ENCODE measurements at regions not wholly inside any gene's neighbourhood (a gene's known extent, or its start where the extent isn't known, plus 50 kb on each side); places are given as distances from the start of the nearest gene placed in this dataset.
"Not testable (repeated sequence)": the region's sequence is repeated elsewhere in the genome, so short reads cannot be mapped to it uniquely, and the experiment has no call there.

- intact Hi-C loops (cut with DNase I): no loop called here
- no peak overlapping the region for H3K27ac ChIP-seq
- ATAC-seq (no peak), DNase-seq (no peak)
- no peaks in the 10 kb centered on the region for H3K36me3 ChIP-seq (replicated peaks in 1 of 2; ENCODE audit: insufficient read depth in 1 of 2, low read depth in 2 of 2)
- no peaks in the 10 kb centered on the region for H3K9me3 ChIP-seq
- no peak for TF ChIP-seq POLR2A (IDR thresholded peaks at IDR 0.05)
- TF ChIP-seq, protein P1, sequence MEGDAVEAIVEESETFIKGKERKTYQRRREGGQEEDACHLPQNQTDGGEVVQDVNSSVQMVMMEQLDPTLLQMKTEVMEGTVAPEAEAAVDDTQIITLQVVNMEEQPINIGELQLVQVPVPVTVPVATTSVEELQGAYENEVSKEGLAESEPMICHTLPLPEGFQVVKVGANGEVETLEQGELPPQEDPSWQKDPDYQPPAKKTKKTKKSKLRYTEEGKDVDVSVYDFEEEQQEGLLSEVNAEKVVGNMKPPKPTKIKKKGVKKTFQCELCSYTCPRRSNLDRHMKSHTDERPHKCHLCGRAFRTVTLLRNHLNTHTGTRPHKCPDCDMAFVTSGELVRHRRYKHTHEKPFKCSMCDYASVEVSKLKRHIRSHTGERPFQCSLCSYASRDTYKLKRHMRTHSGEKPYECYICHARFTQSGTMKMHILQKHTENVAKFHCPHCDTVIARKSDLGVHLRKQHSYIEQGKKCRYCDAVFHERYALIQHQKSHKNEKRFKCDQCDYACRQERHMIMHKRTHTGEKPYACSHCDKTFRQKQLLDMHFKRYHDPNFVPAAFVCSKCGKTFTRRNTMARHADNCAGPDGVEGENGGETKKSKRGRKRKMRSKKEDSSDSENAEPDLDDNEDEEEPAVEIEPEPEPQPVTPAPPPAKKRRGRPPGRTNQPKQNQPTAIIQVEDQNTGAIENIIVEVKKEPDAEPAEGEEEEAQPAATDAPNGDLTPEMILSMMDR (IDR thresholded peaks at IDR 0.05): no peak
- 50 to 56% methylated on average over 2 of the region's 2 CpGs for WGBS, 2 donors
- no peaks in the 10 kb centered on the region for H3K4me1 ChIP-seq
- no peak overlapping the region for H3K4me3 ChIP-seq
- no peaks in the 10 kb centered on the region for H3K27me3 ChIP-seq
Observed at GRCh38 chr6:98054453-98054852, 771.4 kb upstream of the MMS22L start.

GRCh38 chr6:98056955-98057354 is 773.9 kb upstream of the MMS22L start:
- DNase-seq: no peak
- TF ChIP-seq POLR2A (IDR thresholded peaks at IDR 0.05): no peak
- TF ChIP-seq, protein P1 (IDR thresholded peaks at IDR 0.05): no peak
- Histone ChIP-seq H3K36me3 (replicated peaks in 1 of 2; ENCODE audit: insufficient read depth in 1 of 2, low read depth in 2 of 2) (no peaks in the 10 kb centered on the region), H3K27ac (no peak overlapping the region), H3K4me3 (no peak overlapping the region), H3K4me1 (no peaks in the 10 kb centered on the region), H3K9me3 (no peaks in the 10 kb centered on the region), H3K27me3 (no peaks in the 10 kb centered on the region)
- intact Hi-C loops (cut with DNase I): no loop called here
- ATAC-seq: no peak
- WGBS, 2 donors: 35 to 51% methylated on average over 5 of the region's 5 CpGs

GRCh38 chr6:98067375-98067774 is 767.0 kb upstream of the POU3F2 start:
- Histone ChIP-seq H3K36me3 (replicated peaks in 1 of 2; ENCODE audit: insufficient read depth in 1 of 2, low read depth in 2 of 2) (no peaks in the 10 kb centered on the region), H3K27ac (no peak overlapping the region), H3K27me3 (no peaks in the 10 kb centered on the region), H3K4me1 (no peaks in the 10 kb centered on the region), H3K4me3 (no peak overlapping the region), H3K9me3 (no peaks in the 10 kb centered on the region)
- intact Hi-C loops (cut with DNase I): no loop called here
- ATAC-seq: no peak
- TF ChIP-seq POLR2A (IDR thresholded peaks at IDR 0.05): no peak
- TF ChIP-seq, protein P1 (IDR thresholded peaks at IDR 0.05): no peak
- WGBS, 2 donors: 33 to 35% methylated on average over 2 of the region's 2 CpGs
- DNase-seq: no peak

DNA sequence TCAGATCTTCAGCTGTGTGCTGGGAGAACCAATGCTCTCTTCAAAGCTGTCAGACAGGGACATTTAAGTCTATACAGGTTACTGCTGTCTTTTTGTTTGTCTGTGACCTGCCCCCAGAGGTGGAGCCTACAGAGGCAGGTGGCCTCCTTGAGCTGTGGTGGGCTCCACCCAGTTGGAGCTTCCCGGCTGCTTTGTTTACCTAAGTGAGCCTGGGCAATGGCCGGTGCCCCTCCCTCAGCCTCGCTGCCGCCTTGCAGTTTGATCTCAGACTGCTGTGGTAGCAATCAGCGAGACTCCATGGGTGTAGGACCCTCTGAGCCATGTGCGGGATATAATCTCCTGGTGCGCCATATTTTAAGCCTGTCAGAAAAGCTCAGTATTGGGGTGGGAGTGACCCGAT is 745.8 kb upstream of the POU3F2 start:
- H3K9me3 ChIP-seq; H3K27ac ChIP-seq; H3K4me3 ChIP-seq; H3K27me3 ChIP-seq; H3K36me3 ChIP-seq (replicated peaks in 1 of 2; ENCODE audit: insufficient read depth in 1 of 2, low read depth in 2 of 2); intact Hi-C loops (cut with DNase I); DNase-seq; H3K4me1 ChIP-seq; ATAC-seq: not testable (repeated sequence)
- 67 to 83% methylated on average over 1 to 8 of the region's 8 CpGs for WGBS, 2 donors

GRCh38 chr6:98092331-98092730 is 742.0 kb upstream of the POU3F2 start:
- ATAC-seq (no peak), DNase-seq (no peak)
- no peaks in the 10 kb centered on the region for H3K4me1 ChIP-seq
- H3K27ac ChIP-seq: no peak overlapping the region
- H3K36me3 ChIP-seq (replicated peaks in 1 of 2; ENCODE audit: insufficient read depth in 1 of 2, low read depth in 2 of 2): no peaks in the 10 kb centered on the region
- TF ChIP-seq POLR2A (IDR thresholded peaks at IDR 0.05): no peak
- TF ChIP-seq, protein P1 (IDR thresholded peaks at IDR 0.05): no peak
- intact Hi-C loops (cut with DNase I): no loop called here
- H3K27me3 ChIP-seq: no peaks in the 10 kb centered on the region
- H3K4me3 ChIP-seq: no peak overlapping the region
- 31 to 39% methylated on average over 2 of the region's 2 CpGs for WGBS, 2 donors
- H3K9me3 ChIP-seq: no peaks in the 10 kb centered on the region
